ENCODE measurements at regions not wholly inside any gene's neighbourhood (a gene's known extent, or its start where the extent isn't known, plus 50 kb on each side); places are given as distances from the start of the nearest gene placed in this dataset.

- TF ChIP-seq ATF3 (IDR thresholded peaks at IDR 0.05; ENCODE audit: borderline replicate concordance, extremely low read depth, low read depth, low read length): no peak
- no peak for TF ChIP-seq BACH1 (IDR thresholded peaks at IDR 0.05; ENCODE audit: borderline replicate concordance)
- TF ChIP-seq NR2C2 (IDR thresholded peaks at IDR 0.05; ENCODE audit: borderline replicate concordance, control insufficient read depth, insufficient read length, low read depth): no peak
- TF ChIP-seq ESRRA (IDR thresholded peaks at IDR 0.05; ENCODE audit: low read length): no peak
Measured at GRCh38 chr6:88365230-88365629, 199.1 kb upstream of the CNR1 start.
